ENCODE measurements at regions not wholly inside any gene's neighbourhood (a gene's known extent, or its start where the extent isn't known, plus 50 kb on each side); places are given as distances from the start of the nearest gene placed in this dataset.

- DNase-seq (ENCODE audit: low read depth), result no peak
Observed at GRCh38 chr18:54769526-54770464, 58.5 kb upstream of the RAB27B start.

GRCh38 chr18:54772056-54772455 lies 56.2 kb upstream of the RAB27B start:
- DNase-seq (ENCODE audit: low read depth), result no peak

- DNase-seq (ENCODE audit: low read depth), result no peak
Observed at GRCh38 chr18:54774423-54774822, 53.9 kb upstream of the RAB27B start.

GRCh38 chr18:54774981-54775665 lies 53.2 kb upstream of the RAB27B start:
- no peak for DNase-seq (ENCODE audit: low read depth)

- no peak for DNase-seq (ENCODE audit: low read depth)
Observed at GRCh38 chr18:54775686-54776085, 52.6 kb upstream of the RAB27B start.

- no peak for DNase-seq (ENCODE audit: low read depth)
Observed at GRCh38 chr18:54776282-54776977, 51.8 kb upstream of the RAB27B start.

- DNase-seq (ENCODE audit: low read depth), result no peak
Observed at GRCh38 chr18:54777118-54777791, 51.0 kb upstream of the RAB27B start.

- DNase-seq (ENCODE audit: low read depth), result no peak
Observed at GRCh38 chr18:54777989-54778388, 50.3 kb upstream of the RAB27B start.
